Upper lobe of left lung (tissue), 4 donors: ENCODE measurements at regions not wholly inside any gene's neighbourhood (a gene's known extent, or its start where the extent isn't known, plus 50 kb on each side); places are given as distances from the start of the nearest gene placed in this dataset.

Source experiments
- POLR2A ChIP-seq, 4 donors: fragments of 450-650 bp; IDR thresholded peaks; one replicate each; pipeline ENCODE4 v1.5.1; 2016 to 2017; ENCODE audit warnings: antibody characterized with exemption in 4 of 4, mild to moderate bottlenecking in 2 of 4
- POLR2AphosphoS5 ChIP-seq, 2 donors: sonication (generic); formaldehyde crosslinking; IDR thresholded peaks; one replicate each; pipeline ENCODE4 v1.5.1; 2017; ENCODE audit warnings: antibody characterized with exemption in 2 of 2
- TF ChIP-seq, protein P1 (sequence below), 6 experiments: fragments of 450-650 bp in 4 of 6; fragments of 200-600 bp in 2 of 6; sonication (generic) in 2 of 6; IDR thresholded peaks; one replicate each; pipeline ENCODE4 v1.5.1; 2016 to 2019; ENCODE audit warnings: antibody characterized with exemption in 6 of 6

DNA sequence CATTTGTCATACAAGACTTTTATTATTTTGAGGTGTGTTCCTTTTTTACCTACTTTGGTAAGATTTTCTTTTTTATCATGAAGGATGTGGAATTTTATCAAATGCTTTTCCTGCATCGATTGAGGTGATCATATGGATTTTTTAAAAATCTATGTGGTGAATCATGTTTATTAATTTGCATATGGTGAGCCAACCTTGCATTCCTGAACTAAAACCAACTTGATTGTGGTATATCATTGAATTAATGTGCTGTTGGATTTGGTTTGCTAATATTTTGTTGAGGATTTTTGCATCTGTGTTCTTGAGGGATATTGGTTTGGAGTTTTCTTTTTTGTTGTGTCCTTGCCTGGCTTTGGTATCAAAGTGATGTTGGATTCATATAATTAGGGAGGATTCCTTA lies 848.1 kb upstream of the EYS start:
- TF ChIP-seq, protein P1, sequence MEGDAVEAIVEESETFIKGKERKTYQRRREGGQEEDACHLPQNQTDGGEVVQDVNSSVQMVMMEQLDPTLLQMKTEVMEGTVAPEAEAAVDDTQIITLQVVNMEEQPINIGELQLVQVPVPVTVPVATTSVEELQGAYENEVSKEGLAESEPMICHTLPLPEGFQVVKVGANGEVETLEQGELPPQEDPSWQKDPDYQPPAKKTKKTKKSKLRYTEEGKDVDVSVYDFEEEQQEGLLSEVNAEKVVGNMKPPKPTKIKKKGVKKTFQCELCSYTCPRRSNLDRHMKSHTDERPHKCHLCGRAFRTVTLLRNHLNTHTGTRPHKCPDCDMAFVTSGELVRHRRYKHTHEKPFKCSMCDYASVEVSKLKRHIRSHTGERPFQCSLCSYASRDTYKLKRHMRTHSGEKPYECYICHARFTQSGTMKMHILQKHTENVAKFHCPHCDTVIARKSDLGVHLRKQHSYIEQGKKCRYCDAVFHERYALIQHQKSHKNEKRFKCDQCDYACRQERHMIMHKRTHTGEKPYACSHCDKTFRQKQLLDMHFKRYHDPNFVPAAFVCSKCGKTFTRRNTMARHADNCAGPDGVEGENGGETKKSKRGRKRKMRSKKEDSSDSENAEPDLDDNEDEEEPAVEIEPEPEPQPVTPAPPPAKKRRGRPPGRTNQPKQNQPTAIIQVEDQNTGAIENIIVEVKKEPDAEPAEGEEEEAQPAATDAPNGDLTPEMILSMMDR (IDR thresholded peaks at IDR 0.05) = no peak
- no peak for TF ChIP-seq POLR2A (IDR thresholded peaks at IDR 0.05)
- no peak for TF ChIP-seq POLR2AphosphoS5 (IDR thresholded peaks at IDR 0.05)
